SH-SY5Y (cell line): ENCODE measurements at regions not wholly inside any gene's neighbourhood (a gene's known extent, or its start where the extent isn't known, plus 50 kb on each side); places are given as distances from the start of the nearest gene placed in this dataset.

Experiments used
- GATA2 ChIP-seq: IDR thresholded peaks from 2 replicates; pipeline ENCODE4 v1.6.1; 2011; ENCODE audit warnings: mild to moderate bottlenecking, low read depth, low read length
- GATA3 ChIP-seq: IDR thresholded peaks from 2 replicates; pipeline ENCODE4 v1.6.1; 2011; ENCODE audit warnings: low read depth, mild to moderate bottlenecking, low read length, moderate library complexity

DNA sequence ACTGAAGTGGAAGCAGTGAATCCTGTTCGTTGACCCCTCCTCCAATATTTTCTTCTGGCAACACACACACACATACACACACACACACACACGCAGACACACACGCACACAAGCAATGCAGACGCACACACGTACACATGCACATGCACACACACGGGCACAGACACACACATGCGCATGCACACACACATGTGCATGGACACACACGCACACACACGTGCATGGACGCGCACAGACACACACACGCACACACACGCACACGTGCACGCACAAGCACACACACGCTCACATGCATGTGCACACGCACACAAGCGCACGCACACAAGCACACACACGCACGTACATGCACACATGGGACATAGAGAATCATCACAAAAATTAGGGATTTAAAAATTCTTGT, 488.2 kb upstream of the TPK1 start:
- TF ChIP-seq GATA2 = no peak
- TF ChIP-seq GATA3 = no peak
